Stomach (tissue), 4 donors: ENCODE measurements at regions not wholly inside any gene's neighbourhood (a gene's known extent, or its start where the extent isn't known, plus 50 kb on each side); places are given as distances from the start of the nearest gene placed in this dataset.

ENCODE experiments used
- EP300 ChIP-seq: sonication (generic); formaldehyde crosslinking; IDR thresholded peaks from one replicate; pipeline ENCODE4 v1.6.1; 2017; ENCODE audit warnings: antibody characterized with exemption
- POLR2A ChIP-seq, 4 donors: fragments of 450-650 bp; IDR thresholded peaks; one replicate each; pipeline ENCODE4 v1.6.1; 2016; ENCODE audit warnings: antibody characterized with exemption in 4 of 4, control low read depth in 2 of 4, mild to moderate bottlenecking in 1 of 4, moderate library complexity in 1 of 4
- POLR2AphosphoS5 ChIP-seq, 3 donors: sonication (generic); formaldehyde crosslinking; IDR thresholded peaks; one replicate each; pipeline ENCODE4 v1.6.1; 2016; ENCODE audit warnings: antibody characterized with exemption in 3 of 3
- TF ChIP-seq, protein P1 (sequence below), 7 experiments: fragments of 450-650 bp in 4 of 7; fragments of 200-600 bp in 3 of 7; sonication (generic) in 3 of 7; IDR thresholded peaks; one replicate each; pipeline ENCODE4 v1.5.1; 2016 to 2019; ENCODE audit warnings: antibody characterized with exemption in 7 of 7, control low read depth in 2 of 7, mild to moderate bottlenecking in 1 of 7

- TF ChIP-seq, protein P1, sequence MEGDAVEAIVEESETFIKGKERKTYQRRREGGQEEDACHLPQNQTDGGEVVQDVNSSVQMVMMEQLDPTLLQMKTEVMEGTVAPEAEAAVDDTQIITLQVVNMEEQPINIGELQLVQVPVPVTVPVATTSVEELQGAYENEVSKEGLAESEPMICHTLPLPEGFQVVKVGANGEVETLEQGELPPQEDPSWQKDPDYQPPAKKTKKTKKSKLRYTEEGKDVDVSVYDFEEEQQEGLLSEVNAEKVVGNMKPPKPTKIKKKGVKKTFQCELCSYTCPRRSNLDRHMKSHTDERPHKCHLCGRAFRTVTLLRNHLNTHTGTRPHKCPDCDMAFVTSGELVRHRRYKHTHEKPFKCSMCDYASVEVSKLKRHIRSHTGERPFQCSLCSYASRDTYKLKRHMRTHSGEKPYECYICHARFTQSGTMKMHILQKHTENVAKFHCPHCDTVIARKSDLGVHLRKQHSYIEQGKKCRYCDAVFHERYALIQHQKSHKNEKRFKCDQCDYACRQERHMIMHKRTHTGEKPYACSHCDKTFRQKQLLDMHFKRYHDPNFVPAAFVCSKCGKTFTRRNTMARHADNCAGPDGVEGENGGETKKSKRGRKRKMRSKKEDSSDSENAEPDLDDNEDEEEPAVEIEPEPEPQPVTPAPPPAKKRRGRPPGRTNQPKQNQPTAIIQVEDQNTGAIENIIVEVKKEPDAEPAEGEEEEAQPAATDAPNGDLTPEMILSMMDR (IDR thresholded peaks at IDR 0.05): no peak
- no peak for TF ChIP-seq POLR2A (IDR thresholded peaks at IDR 0.05)
- TF ChIP-seq EP300: no peak
- TF ChIP-seq POLR2AphosphoS5 (IDR thresholded peaks at IDR 0.05): no peak
Measured at GRCh38 chr5:39709032-39709431, 284.3 kb upstream of the DAB2 start.
